ENCODE measurements at regions not wholly inside any gene's neighbourhood (a gene's known extent, or its start where the extent isn't known, plus 50 kb on each side); places are given as distances from the start of the nearest gene placed in this dataset.

DNA sequence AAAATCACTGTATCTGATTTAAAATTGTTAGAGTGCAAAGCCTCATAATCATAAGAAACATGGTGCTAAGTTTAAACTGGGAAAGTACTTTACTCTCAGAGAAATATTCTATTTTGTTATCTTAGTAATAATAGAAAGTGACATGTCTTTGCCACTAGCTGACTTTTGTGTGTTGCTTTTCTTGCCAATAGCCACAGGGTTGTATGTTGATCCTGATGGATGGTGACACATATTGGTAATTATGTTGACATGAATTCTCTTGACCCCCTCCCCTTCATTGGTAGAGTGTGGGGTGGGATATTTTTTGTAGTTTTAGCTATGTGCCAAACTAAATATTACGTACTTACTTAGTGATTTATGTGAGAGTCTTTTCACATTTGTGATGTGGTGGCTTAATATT is 103.1 kb upstream of the MAP9 start:
- TF ChIP-seq, protein P1, sequence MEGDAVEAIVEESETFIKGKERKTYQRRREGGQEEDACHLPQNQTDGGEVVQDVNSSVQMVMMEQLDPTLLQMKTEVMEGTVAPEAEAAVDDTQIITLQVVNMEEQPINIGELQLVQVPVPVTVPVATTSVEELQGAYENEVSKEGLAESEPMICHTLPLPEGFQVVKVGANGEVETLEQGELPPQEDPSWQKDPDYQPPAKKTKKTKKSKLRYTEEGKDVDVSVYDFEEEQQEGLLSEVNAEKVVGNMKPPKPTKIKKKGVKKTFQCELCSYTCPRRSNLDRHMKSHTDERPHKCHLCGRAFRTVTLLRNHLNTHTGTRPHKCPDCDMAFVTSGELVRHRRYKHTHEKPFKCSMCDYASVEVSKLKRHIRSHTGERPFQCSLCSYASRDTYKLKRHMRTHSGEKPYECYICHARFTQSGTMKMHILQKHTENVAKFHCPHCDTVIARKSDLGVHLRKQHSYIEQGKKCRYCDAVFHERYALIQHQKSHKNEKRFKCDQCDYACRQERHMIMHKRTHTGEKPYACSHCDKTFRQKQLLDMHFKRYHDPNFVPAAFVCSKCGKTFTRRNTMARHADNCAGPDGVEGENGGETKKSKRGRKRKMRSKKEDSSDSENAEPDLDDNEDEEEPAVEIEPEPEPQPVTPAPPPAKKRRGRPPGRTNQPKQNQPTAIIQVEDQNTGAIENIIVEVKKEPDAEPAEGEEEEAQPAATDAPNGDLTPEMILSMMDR (conservative IDR thresholded peaks at IDR 0.05) = no peak
- TF ChIP-seq EZH2 (IDR thresholded peaks at IDR 0.05; ENCODE audit: low read depth) = no peak
